GM23338 (cell line): ENCODE measurements at regions not wholly inside any gene's neighbourhood (a gene's known extent, or its start where the extent isn't known, plus 50 kb on each side); places are given as distances from the start of the nearest gene placed in this dataset.

ENCODE experiments used
- ATAC-seq: fragments of 200-7000 bp; cut with Tn5 transposase; 3 replicates; pipeline ENCODE4 v1.9.1; 2020
- DNase-seq: peaks from one replicate; pipeline ENCODE4 v3.0.0-alpha.2; 2015; ENCODE audit warnings: low spot score
- H2AFZ ChIP-seq: fragments of 200-600 bp; sonication (generic); 2 replicates; pipeline ENCODE4 v1.8.0; 2016; ENCODE audit warnings: antibody characterized with exemption, mild to moderate bottlenecking, moderate library complexity
- H3F3A ChIP-seq: fragments of 200-600 bp; sonication (generic); replicated peaks from 2 replicates; pipeline ENCODE4 v1.8.0; 2017; ENCODE audit warnings: antibody characterized with exemption, mixed run types, low read depth
- H3K27ac ChIP-seq: fragments of 200-600 bp; sonication (generic); 2 replicates; pipeline ENCODE4 v1.6.1; 2016; ENCODE audit warnings: low read depth
- H3K27me3 ChIP-seq: fragments of 200-600 bp; sonication (generic); 2 replicates; pipeline ENCODE4 v1.8.0; 2016; ENCODE audit warnings: mild to moderate bottlenecking, mixed run types, moderate library complexity; ENCODE audit not compliant: insufficient read depth
- H3K36me3 ChIP-seq: fragments of 200-600 bp; sonication (generic); 2 replicates; pipeline ENCODE4 v1.8.0; 2016; ENCODE audit warnings: mild to moderate bottlenecking; ENCODE audit not compliant: insufficient read depth
- H3K4me1 ChIP-seq: fragments of 200-600 bp; sonication (generic); 2 replicates; pipeline ENCODE4 v1.8.0; 2016; ENCODE audit warnings: mild to moderate bottlenecking, moderate library complexity; ENCODE audit not compliant: insufficient read depth
- H3K4me2 ChIP-seq: fragments of 200-600 bp; sonication (generic); 2 replicates; pipeline ENCODE4 v1.7.1; 2017; ENCODE audit warnings: mixed run types
- H3K4me3 ChIP-seq: fragments of 200-600 bp; sonication (generic); 2 replicates; pipeline ENCODE4 v1.6.1; 2016; ENCODE audit warnings: mixed run types
- H3K79me2 ChIP-seq: fragments of 200-600 bp; sonication (generic); replicated peaks from 2 replicates; pipeline ENCODE4 v1.8.0; 2017; ENCODE audit warnings: mild to moderate bottlenecking; ENCODE audit not compliant: insufficient read depth
- H3K9me2 ChIP-seq: fragments of 200-600 bp; sonication (generic); 2 replicates; pipeline ENCODE4 v1.8.0; 2017; ENCODE audit not compliant: insufficient read depth
- H4K20me1 ChIP-seq: fragments of 200-600 bp; sonication (generic); replicated peaks from 2 replicates; pipeline ENCODE4 v1.8.0; 2017; ENCODE audit warnings: mild to moderate bottlenecking; ENCODE audit not compliant: insufficient read depth
- H3K27ac Mint-ChIP-seq: 2 replicates; pipeline ENCODE4 v1.8.0; 2020; ENCODE audit warnings: inconsistent platforms, mild to moderate bottlenecking, moderate library complexity, mixed read lengths
- H3K27me3 Mint-ChIP-seq: 3 replicates; pipeline ENCODE4 v1.8.0; 2022; ENCODE audit warnings: low read depth, mild to moderate bottlenecking, moderate library complexity, mixed read lengths, inconsistent platforms; ENCODE audit not compliant: insufficient read depth, poor library complexity
- H3K36me3 Mint-ChIP-seq: 3 replicates; pipeline ENCODE4 v1.8.0; 2021; ENCODE audit warnings: low read depth, mild to moderate bottlenecking, inconsistent platforms, moderate library complexity, mixed read lengths
- H3K4me1 Mint-ChIP-seq: 3 replicates; pipeline ENCODE4 v1.8.0; 2020; ENCODE audit warnings: mild to moderate bottlenecking, inconsistent platforms, mixed read lengths
- H3K4me3 Mint-ChIP-seq: 3 replicates; pipeline ENCODE4 v1.8.0; 2021; ENCODE audit warnings: moderate library complexity, mild to moderate bottlenecking, inconsistent platforms, mixed read lengths
- H3K9me3 Mint-ChIP-seq: 3 replicates; pipeline ENCODE4 v1.8.0; 2020; ENCODE audit warnings: moderate library complexity, mild to moderate bottlenecking, inconsistent platforms, mixed read lengths
- CREB1 ChIP-seq: fragments of 250-450 bp; sonication (Bioruptor Pico); IDR thresholded peaks from 2 replicates; pipeline ENCODE4 v1.5.0; 2020; ENCODE audit warnings: low read depth, mild to moderate bottlenecking, moderate library complexity
- ETS1 ChIP-seq: IDR thresholded peaks from 2 replicates; pipeline ENCODE4 v1.6.1; 2016; ENCODE audit warnings: antibody characterized with exemption
- EZH2 ChIP-seq: fragments of 200-600 bp; sonication (generic); IDR thresholded peaks from one replicate; pipeline ENCODE4 v1.8.0; 2017; ENCODE audit warnings: antibody characterized with exemption, mild to moderate bottlenecking, low read depth; ENCODE audit not compliant: unreplicated experiment
- EZH2phosphoT487 ChIP-seq: fragments of 200-600 bp; sonication (generic); IDR thresholded peaks from one replicate; pipeline ENCODE4 v1.8.1; 2018; ENCODE audit warnings: antibody characterized with exemption; ENCODE audit not compliant: unreplicated experiment
- JUNB ChIP-seq: IDR thresholded peaks from one replicate; pipeline ENCODE4 v1.6.1; 2016; ENCODE audit warnings: antibody characterized with exemption; ENCODE audit not compliant: unreplicated experiment
- NANOG ChIP-seq: IDR thresholded peaks from 2 replicates; pipeline ENCODE4 v1.6.1; 2016; ENCODE audit warnings: antibody characterized with exemption, borderline replicate concordance
- POLR2AphosphoS5 ChIP-seq: IDR thresholded peaks from 2 replicates; pipeline ENCODE4 v1.6.1; 2016; ENCODE audit warnings: antibody characterized with exemption, low read depth
- STAT1 ChIP-seq: IDR thresholded peaks from one replicate; pipeline ENCODE4 v1.6.1; 2016; ENCODE audit warnings: antibody characterized with exemption; ENCODE audit not compliant: unreplicated experiment
- ZNF114 ChIP-seq: fragments of 250-450 bp; sonication (Bioruptor Pico); IDR thresholded peaks from 2 replicates; pipeline ENCODE4 v1.5.0; 2020; ENCODE audit warnings: mild to moderate bottlenecking, moderate library complexity
- ZNF331 ChIP-seq: fragments of 250-450 bp; sonication (Bioruptor Pico); IDR thresholded peaks from 2 replicates; pipeline ENCODE4 v1.5.0; 2020; ENCODE audit warnings: low read depth, mild to moderate bottlenecking, moderate library complexity
- TF ChIP-seq, protein P1 (sequence below): IDR thresholded peaks from one replicate; pipeline ENCODE4 v1.6.1; 2018; ENCODE audit warnings: antibody characterized with exemption; ENCODE audit not compliant: unreplicated experiment
- TF ChIP-seq, protein P2 (sequence below), 2 experiments: fragments of 200-600 bp in 1 of 2; sonication (generic) in 1 of 2; conservative IDR thresholded peaks; 2 replicates each; pipeline versions ENCODE4 v1.5.1 to v1.6.1; 2016 to 2017; ENCODE audit warnings: antibody characterized with exemption in 2 of 2, low read depth in 2 of 2, mild to moderate bottlenecking in 2 of 2, moderate library complexity in 1 of 2
- TF ChIP-seq, protein P3 (sequence below): fragments of 250-450 bp; sonication (Bioruptor Pico); IDR thresholded peaks from 2 replicates; pipeline ENCODE4 v1.5.0; 2020; ENCODE audit warnings: mild to moderate bottlenecking, moderate library complexity

DNA sequence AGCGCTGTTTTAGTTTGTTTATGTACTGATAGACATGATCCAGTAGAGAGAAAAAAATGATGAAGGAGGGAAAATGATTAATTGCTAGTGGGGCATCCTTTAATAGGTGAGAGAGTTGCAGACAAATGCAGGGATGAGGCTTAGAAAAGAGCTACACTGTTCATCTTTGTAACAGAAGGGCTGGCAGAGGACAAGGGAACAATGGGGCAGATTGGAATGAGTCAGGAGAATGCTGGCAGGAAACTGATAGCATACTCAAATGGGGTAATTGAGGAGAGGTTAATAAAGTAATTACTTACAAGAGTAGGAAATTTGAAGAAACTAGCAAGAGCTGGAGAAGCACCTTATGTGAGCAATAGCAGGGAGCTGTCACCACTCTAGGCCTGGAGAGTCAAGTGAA is 170.9 kb downstream of the OXSM start:
- Histone ChIP-seq H3K79me2 (no peaks in the 10 kb centered on the region), H3K9me2 (no peaks in the 10 kb centered on the region), H3K36me3 (no peaks in the 10 kb centered on the region), H3F3A (no peaks in the 10 kb centered on the region), H3K27me3 (no peaks in the 10 kb centered on the region), H2AFZ (0 out of 2 replicates have a peak overlapping the region, but pooled peaks have one; percentile 48), H3K4me2 (no peak overlapping the region), H3K27ac (no peak overlapping the region), H3K4me3 (no peak overlapping the region), H3K4me1 (no peaks in the 10 kb centered on the region), H4K20me1 (no peaks in the 10 kb centered on the region)
- no peak overlapping the region for H3K4me3 Mint-ChIP-seq
- no peak overlapping the region for H3K27ac Mint-ChIP-seq
- H3K27me3 Mint-ChIP-seq: no peaks in the 10 kb centered on the region
- no peaks in the 10 kb centered on the region for H3K9me3 Mint-ChIP-seq
- H3K36me3 Mint-ChIP-seq: no peaks in the 10 kb centered on the region
- H3K4me1 Mint-ChIP-seq: no peaks in the 10 kb centered on the region
- TF ChIP-seq ETS1 (no peak), EZH2 (no peak), CREB1 (no peak), EZH2phosphoT487 (no peak), STAT1 (no peak), ZNF114 (CRISPR knock-in tag) (no peak), JUNB (no peak), POLR2AphosphoS5 (no peak), NANOG (no peak), ZNF331 (CRISPR knock-in tag) (no peak)
- TF ChIP-seq, protein P1, sequence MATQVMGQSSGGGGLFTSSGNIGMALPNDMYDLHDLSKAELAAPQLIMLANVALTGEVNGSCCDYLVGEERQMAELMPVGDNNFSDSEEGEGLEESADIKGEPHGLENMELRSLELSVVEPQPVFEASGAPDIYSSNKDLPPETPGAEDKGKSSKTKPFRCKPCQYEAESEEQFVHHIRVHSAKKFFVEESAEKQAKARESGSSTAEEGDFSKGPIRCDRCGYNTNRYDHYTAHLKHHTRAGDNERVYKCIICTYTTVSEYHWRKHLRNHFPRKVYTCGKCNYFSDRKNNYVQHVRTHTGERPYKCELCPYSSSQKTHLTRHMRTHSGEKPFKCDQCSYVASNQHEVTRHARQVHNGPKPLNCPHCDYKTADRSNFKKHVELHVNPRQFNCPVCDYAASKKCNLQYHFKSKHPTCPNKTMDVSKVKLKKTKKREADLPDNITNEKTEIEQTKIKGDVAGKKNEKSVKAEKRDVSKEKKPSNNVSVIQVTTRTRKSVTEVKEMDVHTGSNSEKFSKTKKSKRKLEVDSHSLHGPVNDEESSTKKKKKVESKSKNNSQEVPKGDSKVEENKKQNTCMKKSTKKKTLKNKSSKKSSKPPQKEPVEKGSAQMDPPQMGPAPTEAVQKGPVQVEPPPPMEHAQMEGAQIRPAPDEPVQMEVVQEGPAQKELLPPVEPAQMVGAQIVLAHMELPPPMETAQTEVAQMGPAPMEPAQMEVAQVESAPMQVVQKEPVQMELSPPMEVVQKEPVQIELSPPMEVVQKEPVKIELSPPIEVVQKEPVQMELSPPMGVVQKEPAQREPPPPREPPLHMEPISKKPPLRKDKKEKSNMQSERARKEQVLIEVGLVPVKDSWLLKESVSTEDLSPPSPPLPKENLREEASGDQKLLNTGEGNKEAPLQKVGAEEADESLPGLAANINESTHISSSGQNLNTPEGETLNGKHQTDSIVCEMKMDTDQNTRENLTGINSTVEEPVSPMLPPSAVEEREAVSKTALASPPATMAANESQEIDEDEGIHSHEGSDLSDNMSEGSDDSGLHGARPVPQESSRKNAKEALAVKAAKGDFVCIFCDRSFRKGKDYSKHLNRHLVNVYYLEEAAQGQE: no peak
- TF ChIP-seq, protein P2, sequence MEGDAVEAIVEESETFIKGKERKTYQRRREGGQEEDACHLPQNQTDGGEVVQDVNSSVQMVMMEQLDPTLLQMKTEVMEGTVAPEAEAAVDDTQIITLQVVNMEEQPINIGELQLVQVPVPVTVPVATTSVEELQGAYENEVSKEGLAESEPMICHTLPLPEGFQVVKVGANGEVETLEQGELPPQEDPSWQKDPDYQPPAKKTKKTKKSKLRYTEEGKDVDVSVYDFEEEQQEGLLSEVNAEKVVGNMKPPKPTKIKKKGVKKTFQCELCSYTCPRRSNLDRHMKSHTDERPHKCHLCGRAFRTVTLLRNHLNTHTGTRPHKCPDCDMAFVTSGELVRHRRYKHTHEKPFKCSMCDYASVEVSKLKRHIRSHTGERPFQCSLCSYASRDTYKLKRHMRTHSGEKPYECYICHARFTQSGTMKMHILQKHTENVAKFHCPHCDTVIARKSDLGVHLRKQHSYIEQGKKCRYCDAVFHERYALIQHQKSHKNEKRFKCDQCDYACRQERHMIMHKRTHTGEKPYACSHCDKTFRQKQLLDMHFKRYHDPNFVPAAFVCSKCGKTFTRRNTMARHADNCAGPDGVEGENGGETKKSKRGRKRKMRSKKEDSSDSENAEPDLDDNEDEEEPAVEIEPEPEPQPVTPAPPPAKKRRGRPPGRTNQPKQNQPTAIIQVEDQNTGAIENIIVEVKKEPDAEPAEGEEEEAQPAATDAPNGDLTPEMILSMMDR (conservative IDR thresholded peaks at IDR 0.05; ENCODE audit: low read depth in 2 of 2): no peak
- TF ChIP-seq, protein P3, sequence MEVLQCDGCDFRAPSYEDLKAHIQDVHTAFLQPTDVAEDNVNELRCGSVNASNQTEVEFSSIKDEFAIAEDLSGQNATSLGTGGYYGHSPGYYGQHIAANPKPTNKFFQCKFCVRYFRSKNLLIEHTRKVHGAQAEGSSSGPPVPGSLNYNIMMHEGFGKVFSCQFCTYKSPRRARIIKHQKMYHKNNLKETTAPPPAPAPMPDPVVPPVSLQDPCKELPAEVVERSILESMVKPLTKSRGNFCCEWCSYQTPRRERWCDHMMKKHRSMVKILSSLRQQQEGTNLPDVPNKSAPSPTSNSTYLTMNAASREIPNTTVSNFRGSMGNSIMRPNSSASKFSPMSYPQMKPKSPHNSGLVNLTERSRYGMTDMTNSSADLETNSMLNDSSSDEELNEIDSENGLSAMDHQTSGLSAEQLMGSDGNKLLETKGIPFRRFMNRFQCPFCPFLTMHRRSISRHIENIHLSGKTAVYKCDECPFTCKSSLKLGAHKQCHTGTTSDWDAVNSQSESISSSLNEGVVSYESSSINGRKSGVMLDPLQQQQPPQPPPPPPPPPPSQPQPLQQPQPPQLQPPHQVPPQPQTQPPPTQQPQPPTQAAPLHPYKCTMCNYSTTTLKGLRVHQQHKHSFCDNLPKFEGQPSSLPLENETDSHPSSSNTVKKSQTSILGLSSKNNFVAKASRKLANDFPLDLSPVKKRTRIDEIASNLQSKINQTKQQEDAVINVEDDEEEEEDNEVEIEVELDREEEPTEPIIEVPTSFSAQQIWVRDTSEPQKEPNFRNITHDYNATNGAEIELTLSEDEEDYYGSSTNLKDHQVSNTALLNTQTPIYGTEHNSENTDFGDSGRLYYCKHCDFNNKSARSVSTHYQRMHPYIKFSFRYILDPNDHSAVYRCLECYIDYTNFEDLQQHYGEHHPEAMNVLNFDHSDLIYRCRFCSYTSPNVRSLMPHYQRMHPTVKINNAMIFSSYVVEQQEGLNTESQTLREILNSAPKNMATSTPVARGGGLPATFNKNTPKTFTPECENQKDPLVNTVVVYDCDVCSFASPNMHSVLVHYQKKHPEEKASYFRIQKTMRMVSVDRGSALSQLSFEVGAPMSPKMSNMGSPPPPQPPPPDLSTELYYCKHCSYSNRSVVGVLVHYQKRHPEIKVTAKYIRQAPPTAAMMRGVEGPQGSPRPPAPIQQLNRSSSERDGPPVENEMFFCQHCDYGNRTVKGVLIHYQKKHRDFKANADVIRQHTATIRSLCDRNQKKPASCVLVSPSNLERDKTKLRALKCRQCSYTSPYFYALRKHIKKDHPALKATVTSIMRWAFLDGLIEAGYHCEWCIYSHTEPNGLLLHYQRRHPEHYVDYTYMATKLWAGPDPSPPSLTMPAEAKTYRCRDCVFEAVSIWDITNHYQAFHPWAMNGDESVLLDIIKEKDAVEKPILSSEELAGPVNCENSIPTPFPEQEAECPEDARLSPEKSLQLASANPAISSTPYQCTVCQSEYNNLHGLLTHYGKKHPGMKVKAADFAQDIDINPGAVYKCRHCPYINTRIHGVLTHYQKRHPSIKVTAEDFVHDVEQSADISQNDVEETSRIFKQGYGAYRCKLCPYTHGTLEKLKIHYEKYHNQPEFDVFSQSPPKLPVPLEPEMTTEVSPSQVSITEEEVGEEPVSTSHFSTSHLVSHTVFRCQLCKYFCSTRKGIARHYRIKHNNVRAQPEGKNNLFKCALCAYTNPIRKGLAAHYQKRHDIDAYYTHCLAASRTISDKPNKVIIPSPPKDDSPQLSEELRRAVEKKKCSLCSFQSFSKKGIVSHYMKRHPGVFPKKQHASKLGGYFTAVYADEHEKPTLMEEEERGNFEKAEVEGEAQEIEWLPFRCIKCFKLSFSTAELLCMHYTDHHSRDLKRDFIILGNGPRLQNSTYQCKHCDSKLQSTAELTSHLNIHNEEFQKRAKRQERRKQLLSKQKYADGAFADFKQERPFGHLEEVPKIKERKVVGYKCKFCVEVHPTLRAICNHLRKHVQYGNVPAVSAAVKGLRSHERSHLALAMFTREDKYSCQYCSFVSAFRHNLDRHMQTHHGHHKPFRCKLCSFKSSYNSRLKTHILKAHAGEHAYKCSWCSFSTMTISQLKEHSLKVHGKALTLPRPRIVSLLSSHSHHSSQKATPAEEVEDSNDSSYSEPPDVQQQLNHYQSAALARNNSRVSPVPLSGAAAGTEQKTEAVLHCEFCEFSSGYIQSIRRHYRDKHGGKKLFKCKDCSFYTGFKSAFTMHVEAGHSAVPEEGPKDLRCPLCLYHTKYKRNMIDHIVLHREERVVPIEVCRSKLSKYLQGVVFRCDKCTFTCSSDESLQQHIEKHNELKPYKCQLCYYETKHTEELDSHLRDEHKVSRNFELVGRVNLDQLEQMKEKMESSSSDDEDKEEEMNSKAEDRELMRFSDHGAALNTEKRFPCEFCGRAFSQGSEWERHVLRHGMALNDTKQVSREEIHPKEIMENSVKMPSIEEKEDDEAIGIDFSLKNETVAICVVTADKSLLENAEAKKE (CRISPR knock-in tag): no peak
- DNase-seq: no peak
- no peak for ATAC-seq
